PFSK-1 (cell line): ENCODE measurements at regions not wholly inside any gene's neighbourhood (a gene's known extent, or its start where the extent isn't known, plus 50 kb on each side); places are given as distances from the start of the nearest gene placed in this dataset.

Experiments
- FOXP2 ChIP-seq: optimal IDR thresholded peaks from 2 replicates; pipeline ENCODE3; 2011; ENCODE audit warnings: borderline replicate concordance, control low read depth, inconsistent platforms; ENCODE audit not compliant: insufficient read depth; ENCODE audit errors: extremely low read length, extremely low read depth
- POLR2AphosphoS5 ChIP-seq: IDR thresholded peaks from 2 replicates; pipeline ENCODE4 v1.6.1; 2012; ENCODE audit warnings: low read depth, mild to moderate bottlenecking, control low read depth, low read length, moderate library complexity
- SIN3A ChIP-seq: IDR thresholded peaks from 2 replicates; pipeline ENCODE4 v1.6.1; 2012; ENCODE audit warnings: mild to moderate bottlenecking, low read length, moderate library complexity, borderline replicate concordance; ENCODE audit not compliant: insufficient read depth
- TAF1 ChIP-seq: IDR thresholded peaks from 2 replicates; pipeline ENCODE4 v1.6.1; 2012; ENCODE audit warnings: low read length, control low read depth, borderline replicate concordance; ENCODE audit not compliant: insufficient read depth
- TF ChIP-seq, protein P1 (sequence below), 2 experiments: IDR thresholded peaks; 2 replicates each; pipeline versions ENCODE4 v1.6.1 to v1.8.0; 2011 to 2012; ENCODE audit warnings: low read depth in 2 of 2, low read length in 2 of 2, control low read depth in 1 of 2, inconsistent platforms in 1 of 2, mild to moderate bottlenecking in 1 of 2, moderate library complexity in 1 of 2; ENCODE audit not compliant: insufficient read depth in 1 of 2

DNA sequence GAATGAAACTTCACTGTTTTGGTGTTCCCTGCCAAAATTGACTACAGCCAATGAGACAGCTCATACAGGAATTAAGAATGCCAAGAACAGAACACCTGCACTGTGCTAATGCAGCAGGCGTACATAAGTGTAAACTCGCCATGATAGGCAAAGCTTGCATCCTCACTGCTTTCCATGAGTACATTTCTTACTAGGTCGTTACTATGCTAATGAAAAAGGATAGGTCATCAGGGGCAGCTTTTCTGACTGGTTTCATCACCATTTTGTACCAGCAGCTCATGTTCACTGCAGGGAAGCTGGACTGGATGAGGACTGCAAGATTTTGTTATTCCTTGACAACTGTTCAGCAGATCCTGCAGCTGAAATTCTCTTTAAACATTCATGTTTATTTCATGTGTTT, 1383.8 kb downstream of the EFNB2 start:
- TF ChIP-seq POLR2AphosphoS5 (no peak), TAF1 (no peak), FOXP2 (no peak), SIN3A (no peak)
- TF ChIP-seq, protein P1, sequence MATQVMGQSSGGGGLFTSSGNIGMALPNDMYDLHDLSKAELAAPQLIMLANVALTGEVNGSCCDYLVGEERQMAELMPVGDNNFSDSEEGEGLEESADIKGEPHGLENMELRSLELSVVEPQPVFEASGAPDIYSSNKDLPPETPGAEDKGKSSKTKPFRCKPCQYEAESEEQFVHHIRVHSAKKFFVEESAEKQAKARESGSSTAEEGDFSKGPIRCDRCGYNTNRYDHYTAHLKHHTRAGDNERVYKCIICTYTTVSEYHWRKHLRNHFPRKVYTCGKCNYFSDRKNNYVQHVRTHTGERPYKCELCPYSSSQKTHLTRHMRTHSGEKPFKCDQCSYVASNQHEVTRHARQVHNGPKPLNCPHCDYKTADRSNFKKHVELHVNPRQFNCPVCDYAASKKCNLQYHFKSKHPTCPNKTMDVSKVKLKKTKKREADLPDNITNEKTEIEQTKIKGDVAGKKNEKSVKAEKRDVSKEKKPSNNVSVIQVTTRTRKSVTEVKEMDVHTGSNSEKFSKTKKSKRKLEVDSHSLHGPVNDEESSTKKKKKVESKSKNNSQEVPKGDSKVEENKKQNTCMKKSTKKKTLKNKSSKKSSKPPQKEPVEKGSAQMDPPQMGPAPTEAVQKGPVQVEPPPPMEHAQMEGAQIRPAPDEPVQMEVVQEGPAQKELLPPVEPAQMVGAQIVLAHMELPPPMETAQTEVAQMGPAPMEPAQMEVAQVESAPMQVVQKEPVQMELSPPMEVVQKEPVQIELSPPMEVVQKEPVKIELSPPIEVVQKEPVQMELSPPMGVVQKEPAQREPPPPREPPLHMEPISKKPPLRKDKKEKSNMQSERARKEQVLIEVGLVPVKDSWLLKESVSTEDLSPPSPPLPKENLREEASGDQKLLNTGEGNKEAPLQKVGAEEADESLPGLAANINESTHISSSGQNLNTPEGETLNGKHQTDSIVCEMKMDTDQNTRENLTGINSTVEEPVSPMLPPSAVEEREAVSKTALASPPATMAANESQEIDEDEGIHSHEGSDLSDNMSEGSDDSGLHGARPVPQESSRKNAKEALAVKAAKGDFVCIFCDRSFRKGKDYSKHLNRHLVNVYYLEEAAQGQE (IDR thresholded peaks at IDR 0.05; ENCODE audit: insufficient read depth in 1 of 2, low read depth in 2 of 2, low read length in 2 of 2) = no peak

DNA sequence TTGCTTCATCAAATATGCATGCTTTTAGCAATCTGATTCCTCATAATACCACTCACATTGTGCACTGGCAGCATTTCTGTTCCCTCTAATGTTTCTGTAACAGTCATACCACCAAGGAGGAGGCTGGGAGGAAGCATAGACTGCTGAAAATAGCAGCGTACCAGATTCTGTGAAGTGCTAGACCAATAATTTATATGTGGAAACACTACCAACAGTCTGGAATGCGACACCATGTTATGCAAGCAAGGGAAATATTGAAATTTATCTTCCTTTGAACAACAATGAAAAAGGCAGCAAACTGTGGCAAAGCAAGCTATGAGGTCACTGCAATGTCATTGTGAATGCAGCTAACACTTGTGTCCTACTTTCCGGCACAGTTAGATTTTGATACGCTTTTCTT, 1388.0 kb downstream of the EFNB2 start:
- TF ChIP-seq POLR2AphosphoS5 (no peak), FOXP2 (no peak), SIN3A (no peak), TAF1 (no peak)
- TF ChIP-seq, protein P1 (IDR thresholded peaks at IDR 0.05; ENCODE audit: insufficient read depth in 1 of 2, low read depth in 2 of 2, low read length in 2 of 2) = no peak

GRCh38 chr13:105144936-105145335, 1390.5 kb downstream of the EFNB2 start:
- TF ChIP-seq FOXP2 (no peak), TAF1 (no peak), POLR2AphosphoS5 (no peak), SIN3A (no peak)
- TF ChIP-seq, protein P1 (IDR thresholded peaks at IDR 0.05; ENCODE audit: insufficient read depth in 1 of 2, low read depth in 2 of 2, low read length in 2 of 2) = no peak

DNA sequence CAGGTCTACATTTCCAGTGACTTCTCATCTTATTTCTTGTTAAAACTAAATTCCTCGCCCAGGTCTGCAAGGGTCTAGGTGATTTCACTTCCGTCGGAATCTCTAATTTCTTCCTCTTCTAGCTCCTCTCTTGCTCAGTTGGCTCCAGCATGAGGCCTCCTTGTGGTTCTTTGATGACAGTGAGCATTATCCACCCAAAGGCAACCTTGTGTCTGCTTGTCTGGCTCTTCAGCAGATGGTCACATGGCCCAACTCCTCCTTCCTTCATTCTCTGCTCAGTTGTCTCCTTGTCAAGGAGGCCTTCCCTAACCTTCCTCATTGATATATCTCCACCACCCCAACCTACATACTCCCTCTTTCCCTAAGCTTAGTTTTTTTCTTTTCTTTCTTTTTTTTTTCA, 1391.4 kb downstream of the EFNB2 start:
- no peak for TF ChIP-seq FOXP2
- TF ChIP-seq, protein P1 (IDR thresholded peaks at IDR 0.05; ENCODE audit: insufficient read depth in 1 of 2, low read depth in 2 of 2, low read length in 2 of 2) = no peak
- no peak for TF ChIP-seq SIN3A
- no peak for TF ChIP-seq TAF1
- TF ChIP-seq POLR2AphosphoS5 = no peak

DNA sequence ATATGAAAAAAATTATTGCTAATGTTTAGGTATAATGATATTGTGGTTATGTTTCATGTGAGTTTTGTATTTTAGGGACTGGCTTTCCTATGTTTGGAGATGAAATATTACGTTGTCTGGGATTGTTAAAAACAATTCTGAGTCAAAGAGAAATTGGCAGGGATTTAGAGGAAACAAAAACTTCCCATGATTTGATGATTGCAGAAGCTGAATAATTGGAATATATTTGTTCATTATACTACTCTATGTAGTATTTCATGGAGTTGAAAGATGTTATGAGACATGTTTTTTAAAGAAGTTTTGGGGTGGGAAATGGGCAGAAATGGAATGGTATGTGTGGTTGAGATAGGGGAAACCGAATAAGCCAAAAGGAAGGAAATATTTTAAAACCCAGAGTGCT, 1392.9 kb downstream of the EFNB2 start:
- TF ChIP-seq SIN3A (no peak), TAF1 (no peak), POLR2AphosphoS5 (no peak), FOXP2 (no peak)
- TF ChIP-seq, protein P1 (IDR thresholded peaks at IDR 0.05; ENCODE audit: insufficient read depth in 1 of 2, low read depth in 2 of 2, low read length in 2 of 2) = no peak
